Lower leg skin (tissue), 4 donors: ENCODE measurements at regions not wholly inside any gene's neighbourhood (a gene's known extent, or its start where the extent isn't known, plus 50 kb on each side); places are given as distances from the start of the nearest gene placed in this dataset.
"Not testable (repeated sequence)": the region's sequence is repeated elsewhere in the genome, so short reads cannot be mapped to it uniquely, and the experiment has no call there.

Experiments
- DNase-seq, 2 donors: peaks; one replicate each; pipeline ENCODE4 v3.0.0-alpha.2; 2019; ENCODE audit warnings: low spot score in 2 of 2
- H3K4me3 ChIP-seq: fragments of 200-600 bp; sonication (generic); 2 replicates; pipeline ENCODE4 v1.5.1; 2017; ENCODE audit warnings: mild to moderate bottlenecking, low read depth; ENCODE audit not compliant: poor library complexity, severe bottlenecking
- CTCF ChIP-seq, 3 donors: fragments of 450-650 bp; IDR thresholded peaks; one replicate each; pipeline ENCODE4 v1.5.1; 2016; ENCODE audit warnings: antibody characterized with exemption in 3 of 3, mild to moderate bottlenecking in 3 of 3, moderate library complexity in 2 of 3
- POLR2A ChIP-seq, 2 donors: fragments of 450-650 bp; IDR thresholded peaks; one replicate each; pipeline ENCODE4 v1.6.1; 2016 to 2017; ENCODE audit warnings: antibody characterized with exemption in 2 of 2, mild to moderate bottlenecking in 1 of 2, moderate library complexity in 1 of 2
- WGBS, 2 donors: methylation state at CpG; one replicate each; pipeline ENCODE4 v1.1.5; 2018; 5-methylcytosine and 5-hydroxymethylcytosine counted together
- intact Hi-C: fragments of 100-400 bp; cut with DNase I; formaldehyde crosslinking; loops from one replicate; pipeline ENCODE4 v1.15.0; 2023; ENCODE audit warnings: low total_unique reads

DNA sequence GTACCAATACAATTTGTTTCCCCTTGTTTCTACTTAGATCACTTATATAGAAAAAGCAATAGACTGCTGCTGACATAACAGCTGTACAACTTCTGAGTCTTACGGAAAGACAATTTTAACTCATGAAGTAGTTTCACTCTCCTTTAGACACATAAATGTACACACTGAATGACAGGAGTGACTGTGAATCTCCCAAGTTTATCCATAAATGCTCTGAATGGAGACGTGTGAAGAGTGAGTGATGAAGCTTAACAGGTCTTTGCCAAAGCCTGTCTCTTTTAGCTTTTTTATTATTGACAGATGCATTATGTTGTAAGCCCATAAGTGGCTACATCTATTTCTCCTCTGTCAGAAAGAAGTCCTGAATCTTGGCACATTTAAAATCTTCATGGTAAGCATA lies 265.9 kb downstream of the TRIM36 start:
- intact Hi-C loops = no loop called here
- 56 to 79% methylated on average over 2 of the region's 2 CpGs for WGBS, 2 donors
- no peak for TF ChIP-seq CTCF (IDR thresholded peaks at IDR 0.05)
- TF ChIP-seq POLR2A (IDR thresholded peaks at IDR 0.05) = no peak
- no peak overlapping the region for H3K4me3 ChIP-seq
- DNase-seq = no peak

GRCh38 chr5:114898602-114899001 lies 271.1 kb downstream of the TRIM36 start:
- DNase-seq = no peak
- TF ChIP-seq POLR2A (IDR thresholded peaks at IDR 0.05) (no peak), CTCF (IDR thresholded peaks at IDR 0.05) (no peak)
- WGBS, 2 donors = 82 to 91% methylated on average over 2 of the region's 2 CpGs
- intact Hi-C loops = no loop called here
- no peak overlapping the region for H3K4me3 ChIP-seq

DNA sequence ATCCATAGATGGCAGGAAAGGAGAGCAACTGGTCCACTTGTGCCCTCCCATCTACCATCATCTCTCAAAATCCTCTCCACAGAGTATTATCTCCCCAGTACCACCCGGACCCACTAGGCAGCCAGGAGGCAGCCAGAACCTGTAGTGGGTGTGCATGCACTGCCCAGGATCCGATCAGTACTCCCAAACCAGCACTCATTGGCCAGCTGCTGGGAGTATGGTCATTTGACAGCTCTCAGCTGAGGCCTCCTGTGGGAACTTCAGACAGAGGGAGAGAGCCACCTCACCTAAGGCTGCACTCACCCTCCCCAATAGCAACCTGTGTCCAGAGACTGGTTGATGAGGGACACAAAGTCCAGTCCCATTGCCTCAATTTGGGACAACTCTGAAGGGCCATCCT lies 286.0 kb downstream of the TRIM36 start:
- 72 to 79% methylated on average over 2 of the region's 2 CpGs for WGBS, 2 donors
- DNase-seq = no peak
- TF ChIP-seq CTCF (IDR thresholded peaks at IDR 0.05) (no peak), POLR2A (IDR thresholded peaks at IDR 0.05) (no peak)
- no peak overlapping the region for H3K4me3 ChIP-seq
- intact Hi-C loops = no loop called here

DNA sequence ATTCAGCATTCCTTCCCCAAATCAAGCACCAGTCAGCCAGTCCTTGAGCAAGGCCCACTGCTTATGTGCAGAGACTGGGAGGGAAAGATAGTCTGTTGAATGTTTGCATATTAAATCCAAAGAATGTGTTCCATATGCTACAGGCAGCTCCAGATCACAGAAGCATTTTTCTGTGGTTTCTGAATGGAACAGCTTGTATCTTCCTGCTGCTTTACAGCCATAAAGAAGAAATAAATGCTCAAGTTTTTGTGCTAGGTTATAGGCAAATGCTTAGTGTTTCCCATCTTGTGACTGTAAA lies 310.3 kb downstream of the TRIM36 start:
- intact Hi-C loops = no loop called here
- no peak overlapping the region for H3K4me3 ChIP-seq
- DNase-seq = no peak
- TF ChIP-seq CTCF (IDR thresholded peaks at IDR 0.05) (no peak), POLR2A (IDR thresholded peaks at IDR 0.05) (no peak)

DNA sequence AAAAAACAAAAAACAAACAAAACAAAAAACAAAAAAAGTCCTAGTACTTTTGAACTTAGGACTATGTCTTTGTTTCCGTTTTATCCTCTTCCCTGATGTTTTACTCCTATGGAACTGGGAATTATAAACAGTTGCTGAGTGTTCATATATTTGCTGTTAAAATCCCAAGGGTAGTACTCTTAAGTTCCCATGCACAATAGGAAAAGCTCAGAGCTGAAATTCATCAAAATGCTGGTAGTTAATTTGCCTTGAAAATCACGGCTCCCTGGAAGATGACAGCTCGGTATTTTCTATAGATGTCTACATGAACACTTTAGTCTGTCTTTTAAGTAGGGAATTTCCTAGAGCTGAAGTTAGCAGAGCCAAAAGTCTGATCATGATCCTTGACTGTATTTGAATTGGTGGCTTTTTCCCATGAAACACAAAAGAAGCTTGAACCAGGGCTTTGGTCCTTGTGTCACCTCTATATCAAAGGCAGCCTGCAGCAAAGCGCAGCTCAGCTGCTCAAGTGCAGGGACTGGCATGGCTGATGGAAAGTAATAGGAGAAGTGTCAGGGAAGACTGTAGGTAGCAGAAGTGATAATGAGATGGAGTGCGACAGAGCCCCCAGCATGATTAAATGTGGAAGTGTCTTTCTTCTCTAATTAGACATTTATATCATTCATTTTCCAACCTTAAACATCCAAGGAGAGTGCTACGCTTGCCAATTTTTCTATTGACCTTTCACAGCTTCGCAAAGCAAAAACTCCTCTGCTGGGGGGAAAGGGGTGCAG lies 310.9 kb downstream of the TRIM36 start:
- DNase-seq = no peak
- TF ChIP-seq CTCF (IDR thresholded peaks at IDR 0.05) = no peak
- WGBS, 2 donors = 81 to 85% methylated on average over 7 of the region's 7 CpGs
- intact Hi-C loops = no loop called here
- no peak overlapping the region for H3K4me3 ChIP-seq

DNA sequence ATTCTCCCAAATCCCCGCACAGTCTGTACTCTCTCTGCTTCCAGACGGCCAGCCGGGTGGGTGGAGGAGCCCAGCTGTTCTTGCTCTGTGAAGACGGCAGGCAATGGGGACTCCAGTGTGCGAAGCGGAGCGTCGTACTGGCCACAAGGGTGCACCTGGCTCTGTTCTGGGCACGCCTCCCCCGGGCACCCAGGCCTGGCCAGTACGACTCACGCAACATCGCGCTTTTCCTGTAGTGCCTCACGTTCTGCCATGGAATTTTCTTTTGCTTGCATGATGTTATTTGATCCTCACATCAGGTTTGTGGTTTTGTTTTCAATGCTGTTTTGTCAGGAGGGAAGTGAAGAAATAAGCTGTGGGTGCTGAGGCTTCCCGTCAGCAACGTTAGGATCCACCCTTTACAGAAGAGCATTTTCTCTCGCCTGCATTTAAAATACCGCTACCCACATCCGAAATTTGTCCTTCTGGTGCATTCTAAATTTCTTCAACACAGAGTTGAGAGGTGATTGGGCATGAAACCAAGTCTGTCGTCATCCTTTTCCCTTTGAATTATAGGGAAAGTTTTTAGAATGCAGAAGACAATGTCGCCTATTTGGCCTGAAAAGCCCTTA lies 311.7 kb downstream of the TRIM36 start:
- intact Hi-C loops = no loop called here
- WGBS, 2 donors = 59 to 67% methylated on average over 22 of the region's 22 CpGs
- no peak for DNase-seq
- H3K4me3 ChIP-seq = no peak overlapping the region
- TF ChIP-seq CTCF (IDR thresholded peaks at IDR 0.05) = no peak
- no peak for TF ChIP-seq POLR2A (IDR thresholded peaks at IDR 0.05)

- intact Hi-C loops, H3K4me3 ChIP-seq: not testable (repeated sequence)
- peak in 1 of 2 donors; percentile 58 for DNase-seq
- 88 to 91% methylated on average over 9 of the region's 9 CpGs for WGBS, 2 donors
These were observed 325.0 kb downstream of the TRIM36 start for GRCh38 chr5:114844711-114845110.
